ENCODE measurements at regions not wholly inside any gene's neighbourhood (a gene's known extent, or its start where the extent isn't known, plus 50 kb on each side); places are given as distances from the start of the nearest gene placed in this dataset.

DNA sequence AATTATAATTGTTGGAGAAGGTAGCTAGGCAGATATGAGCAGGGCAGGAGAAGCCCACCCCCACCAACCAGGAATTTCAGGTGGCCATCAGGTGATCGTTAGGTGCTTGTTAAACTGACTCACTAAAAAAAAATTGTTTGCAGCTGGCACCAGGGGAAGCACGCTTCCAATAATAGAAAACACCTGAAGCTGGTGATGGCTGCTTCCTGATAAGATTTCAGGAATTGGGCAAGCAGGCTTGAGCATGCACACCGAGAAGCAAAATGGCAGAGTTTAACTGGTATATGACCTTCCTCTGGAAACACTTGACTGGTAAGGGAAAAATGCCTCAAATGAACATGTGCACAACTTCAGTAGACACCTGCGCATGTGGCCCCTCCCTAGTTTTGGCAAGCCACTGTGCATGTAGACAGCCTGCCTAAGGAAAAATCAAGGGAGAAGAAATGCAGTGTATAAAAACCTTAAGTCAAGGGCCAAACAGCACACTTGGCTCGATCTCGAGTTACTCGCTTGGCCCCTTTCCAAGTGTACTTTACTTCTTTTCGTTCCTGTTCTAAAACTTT is 292.8 kb downstream of the CCDC85A start:
- H3K4me1 Mint-ChIP-seq (ENCODE audit: low read depth), result no peaks in the 10 kb centered on the region
- no peak overlapping the region for H3K4me3 Mint-ChIP-seq
- DNase-seq, result no peak
- TF ChIP-seq, protein P1, sequence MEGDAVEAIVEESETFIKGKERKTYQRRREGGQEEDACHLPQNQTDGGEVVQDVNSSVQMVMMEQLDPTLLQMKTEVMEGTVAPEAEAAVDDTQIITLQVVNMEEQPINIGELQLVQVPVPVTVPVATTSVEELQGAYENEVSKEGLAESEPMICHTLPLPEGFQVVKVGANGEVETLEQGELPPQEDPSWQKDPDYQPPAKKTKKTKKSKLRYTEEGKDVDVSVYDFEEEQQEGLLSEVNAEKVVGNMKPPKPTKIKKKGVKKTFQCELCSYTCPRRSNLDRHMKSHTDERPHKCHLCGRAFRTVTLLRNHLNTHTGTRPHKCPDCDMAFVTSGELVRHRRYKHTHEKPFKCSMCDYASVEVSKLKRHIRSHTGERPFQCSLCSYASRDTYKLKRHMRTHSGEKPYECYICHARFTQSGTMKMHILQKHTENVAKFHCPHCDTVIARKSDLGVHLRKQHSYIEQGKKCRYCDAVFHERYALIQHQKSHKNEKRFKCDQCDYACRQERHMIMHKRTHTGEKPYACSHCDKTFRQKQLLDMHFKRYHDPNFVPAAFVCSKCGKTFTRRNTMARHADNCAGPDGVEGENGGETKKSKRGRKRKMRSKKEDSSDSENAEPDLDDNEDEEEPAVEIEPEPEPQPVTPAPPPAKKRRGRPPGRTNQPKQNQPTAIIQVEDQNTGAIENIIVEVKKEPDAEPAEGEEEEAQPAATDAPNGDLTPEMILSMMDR (IDR thresholded peaks at IDR 0.05), result no peak
- H3K27ac Mint-ChIP-seq, result no peak overlapping the region
- no peak for ATAC-seq
- peaks cover 3% of the 10 kb centered on the region for H3K9me3 Mint-ChIP-seq
- CTCF ChIA-PET, result no interaction called here
- H3K27me3 Mint-ChIP-seq, result no peaks in the 10 kb centered on the region
- POLR2A ChIA-PET, result no interaction called here
- intact Hi-C loops (cut with micrococcal nuclease), result no loop called here
- H3K36me3 Mint-ChIP-seq (ENCODE audit: low read depth), result no peaks in the 10 kb centered on the region

DNA sequence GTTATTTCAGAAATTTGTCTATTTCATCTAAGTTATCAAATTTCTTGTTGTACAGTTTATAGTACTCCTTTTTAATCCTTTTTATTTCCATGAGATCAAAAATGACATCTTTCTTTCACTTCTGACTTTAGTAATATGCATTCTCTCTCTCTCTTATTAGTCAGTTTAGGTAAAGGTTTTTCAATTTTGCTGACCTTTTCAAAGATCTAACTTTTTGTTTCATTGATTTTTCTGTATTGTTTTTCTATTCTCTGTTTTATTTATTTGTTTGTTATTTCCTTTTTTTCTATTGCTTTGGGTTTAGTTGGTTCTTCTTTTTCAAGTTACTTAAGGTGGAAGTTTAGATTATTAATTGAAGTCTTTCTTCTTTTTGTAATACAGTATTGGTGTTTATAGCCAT is 294.2 kb downstream of the CCDC85A start:
- DNase-seq, result no peak
- TF ChIP-seq, protein P1 (IDR thresholded peaks at IDR 0.05), result no peak
- Mint-ChIP-seq H3K36me3 (ENCODE audit: low read depth) (no peaks in the 10 kb centered on the region), H3K27ac (no peak overlapping the region), H3K4me3 (no peak overlapping the region), H3K9me3 (peaks cover 3% of the 10 kb centered on the region), H3K4me1 (ENCODE audit: low read depth) (no peaks in the 10 kb centered on the region), H3K27me3 (no peaks in the 10 kb centered on the region)
- intact Hi-C loops (cut with micrococcal nuclease), result no loop called here
- POLR2A ChIA-PET, result no interaction called here
- CTCF ChIA-PET, result no interaction called here
- no peak for ATAC-seq

DNA sequence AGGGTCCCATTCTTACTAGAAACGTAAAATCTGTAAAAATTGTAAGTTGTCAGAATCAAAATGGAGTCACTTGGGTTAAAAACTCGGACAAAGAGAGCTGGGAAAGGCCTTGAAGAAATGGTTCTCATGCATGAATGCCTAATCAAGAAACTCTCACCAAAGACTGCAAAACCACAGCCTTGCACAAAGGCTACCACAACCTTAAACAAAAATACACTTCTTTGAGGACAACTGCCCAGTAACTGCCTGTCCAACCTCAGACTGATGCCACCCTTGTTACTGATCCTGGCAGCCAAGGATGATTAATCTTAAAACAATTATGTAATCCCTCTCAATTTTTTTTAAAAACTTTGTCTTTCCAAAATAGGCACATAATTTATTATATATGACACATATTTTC is 299.3 kb downstream of the CCDC85A start:
- no peak overlapping the region for H3K27ac Mint-ChIP-seq

DNA sequence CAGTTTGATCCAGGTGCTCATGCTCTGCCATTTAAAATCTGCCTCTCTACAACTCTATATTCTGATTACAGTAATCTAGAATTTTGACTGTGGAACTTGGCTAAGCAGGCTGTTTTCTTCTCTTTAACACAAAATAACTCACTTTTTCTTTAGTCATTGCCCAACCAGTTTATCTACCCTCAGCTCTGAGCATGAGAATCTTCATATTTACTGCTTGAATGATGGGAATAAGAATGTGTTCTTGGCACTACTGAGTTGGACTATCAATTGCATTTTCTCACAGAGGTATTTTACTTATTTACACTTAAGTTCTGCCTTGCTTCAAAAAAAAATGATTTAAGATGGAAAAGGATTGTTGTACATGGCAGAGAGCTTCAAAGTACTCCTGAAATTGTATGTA is 301.1 kb downstream of the CCDC85A start:
- H3K4me1 Mint-ChIP-seq (ENCODE audit: low read depth), result no peaks in the 10 kb centered on the region
- no peak overlapping the region for H3K4me3 Mint-ChIP-seq

More for the DNA sequence above, 299.3 kb downstream of the CCDC85A start:
- H3K4me3 Mint-ChIP-seq, result no peak overlapping the region
- no peaks in the 10 kb centered on the region for H3K36me3 Mint-ChIP-seq (ENCODE audit: low read depth)
- POLR2A ChIA-PET, result no interaction called here
- TF ChIP-seq, protein P1 (IDR thresholded peaks at IDR 0.05), result no peak
- peaks cover 2% of the 10 kb centered on the region for H3K9me3 Mint-ChIP-seq
- no peak for ATAC-seq
- CTCF ChIA-PET, result no interaction called here
- intact Hi-C loops (cut with micrococcal nuclease), result no loop called here
- no peaks in the 10 kb centered on the region for H3K27me3 Mint-ChIP-seq
- no peaks in the 10 kb centered on the region for H3K4me1 Mint-ChIP-seq (ENCODE audit: low read depth)
- no peak for DNase-seq

DNA sequence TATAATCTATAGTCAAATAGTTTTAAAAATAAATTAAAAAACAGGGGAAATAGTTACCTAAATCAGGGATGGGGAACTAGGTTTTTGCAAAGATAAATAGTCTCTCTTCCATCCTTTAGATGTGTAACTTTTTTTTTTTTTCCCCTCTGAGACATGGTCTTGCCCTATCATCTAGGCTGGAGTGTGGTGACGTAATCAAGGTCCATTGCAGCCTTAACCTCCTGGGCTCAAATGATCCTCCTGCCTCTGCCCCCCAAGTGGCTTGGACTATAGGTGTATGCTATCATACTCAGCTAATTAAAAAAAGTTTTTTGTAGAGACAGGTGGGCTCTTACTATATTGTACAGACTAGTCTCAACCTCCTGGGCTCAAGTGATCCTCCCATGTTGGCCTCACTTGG is 316.5 kb downstream of the CCDC85A start:
- H3K36me3 Mint-ChIP-seq (ENCODE audit: low read depth), result no peaks in the 10 kb centered on the region
- intact Hi-C loops (cut with micrococcal nuclease), result no loop called here
- H3K27ac Mint-ChIP-seq, result no peak overlapping the region
- ATAC-seq, result no peak
- TF ChIP-seq, protein P1 (IDR thresholded peaks at IDR 0.05), result no peak
- H3K4me3 Mint-ChIP-seq, result no peak overlapping the region
- ChIA-PET CTCF (no interaction called here), POLR2A (no interaction called here)
- no peak for DNase-seq
- no peaks in the 10 kb centered on the region for H3K4me1 Mint-ChIP-seq (ENCODE audit: low read depth)
- H3K9me3 Mint-ChIP-seq, result peaks cover 18% of the 10 kb centered on the region
- no peaks in the 10 kb centered on the region for H3K27me3 Mint-ChIP-seq

More for the DNA sequence above, 301.1 kb downstream of the CCDC85A start:
- Mint-ChIP-seq H3K9me3 (peaks cover 2% of the 10 kb centered on the region), H3K27ac (no peak overlapping the region), H3K27me3 (no peaks in the 10 kb centered on the region), H3K36me3 (ENCODE audit: low read depth) (no peaks in the 10 kb centered on the region)
- ATAC-seq, result no peak
- ChIA-PET POLR2A (no interaction called here), CTCF (no interaction called here)
- intact Hi-C loops (cut with micrococcal nuclease), result no loop called here
- DNase-seq, result no peak
- TF ChIP-seq, protein P1 (IDR thresholded peaks at IDR 0.05), result no peak

Measured in activated CD8-positive, alpha-beta T cell treated with anti-CD3 and anti-CD28 coated beads for 36 hours (primary cell).